Uterus (tissue), 2 donors: ENCODE measurements at regions not wholly inside any gene's neighbourhood (a gene's known extent, or its start where the extent isn't known, plus 50 kb on each side); places are given as distances from the start of the nearest gene placed in this dataset.

Experiments used
- POLR2A ChIP-seq, 2 donors: fragments of 450-650 bp; IDR thresholded peaks; one replicate each; pipeline ENCODE4 v1.6.1; 2016; ENCODE audit warnings: antibody characterized with exemption in 2 of 2, mild to moderate bottlenecking in 1 of 2, moderate library complexity in 1 of 2
- TF ChIP-seq, protein P1 (sequence below), 4 experiments: fragments of 200-600 bp in 2 of 4; fragments of 450-650 bp in 2 of 4; sonication (generic) in 2 of 4; IDR thresholded peaks; one replicate each; pipeline ENCODE4 v1.5.1; 2016 to 2019; ENCODE audit warnings: antibody characterized with exemption in 4 of 4, mild to moderate bottlenecking in 2 of 4, moderate library complexity in 1 of 4

- TF ChIP-seq, protein P1, sequence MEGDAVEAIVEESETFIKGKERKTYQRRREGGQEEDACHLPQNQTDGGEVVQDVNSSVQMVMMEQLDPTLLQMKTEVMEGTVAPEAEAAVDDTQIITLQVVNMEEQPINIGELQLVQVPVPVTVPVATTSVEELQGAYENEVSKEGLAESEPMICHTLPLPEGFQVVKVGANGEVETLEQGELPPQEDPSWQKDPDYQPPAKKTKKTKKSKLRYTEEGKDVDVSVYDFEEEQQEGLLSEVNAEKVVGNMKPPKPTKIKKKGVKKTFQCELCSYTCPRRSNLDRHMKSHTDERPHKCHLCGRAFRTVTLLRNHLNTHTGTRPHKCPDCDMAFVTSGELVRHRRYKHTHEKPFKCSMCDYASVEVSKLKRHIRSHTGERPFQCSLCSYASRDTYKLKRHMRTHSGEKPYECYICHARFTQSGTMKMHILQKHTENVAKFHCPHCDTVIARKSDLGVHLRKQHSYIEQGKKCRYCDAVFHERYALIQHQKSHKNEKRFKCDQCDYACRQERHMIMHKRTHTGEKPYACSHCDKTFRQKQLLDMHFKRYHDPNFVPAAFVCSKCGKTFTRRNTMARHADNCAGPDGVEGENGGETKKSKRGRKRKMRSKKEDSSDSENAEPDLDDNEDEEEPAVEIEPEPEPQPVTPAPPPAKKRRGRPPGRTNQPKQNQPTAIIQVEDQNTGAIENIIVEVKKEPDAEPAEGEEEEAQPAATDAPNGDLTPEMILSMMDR (IDR thresholded peaks at IDR 0.05): no peak
- no peak for TF ChIP-seq POLR2A (IDR thresholded peaks at IDR 0.05)
Measured at GRCh38 chr4:104722467-104722866, 227.8 kb upstream of the CXXC4 start.
